ENCODE measurements at regions not wholly inside any gene's neighbourhood (a gene's known extent, or its start where the extent isn't known, plus 50 kb on each side); places are given as distances from the start of the nearest gene placed in this dataset.

GRCh38 chr4:13193662-13194061 lies 290.5 kb downstream of the RAB28 start:
- H3K9me1 ChIP-seq (ENCODE audit: control insufficient read depth, extremely low read depth, insufficient read depth, low read length): no peaks in the 10 kb centered on the region
- FAIRE-seq: no peak
- no peaks in the 10 kb centered on the region for H3K27me3 ChIP-seq (ENCODE audit: control insufficient read depth, extremely low read depth, insufficient read depth, low read length)
- TF ChIP-seq CTCF (optimal IDR thresholded peaks at IDR 0.05 in 1 of 3, IDR thresholded peaks at IDR 0.05 in 1 of 3, conservative IDR thresholded peaks at IDR 0.05 in 1 of 3; ENCODE audit: extremely low read depth in 1 of 3, insufficient read depth in 2 of 3, low read length in 3 of 3) (no peak), EZH2 (IDR thresholded peaks at IDR 0.05; ENCODE audit: low read length) (no peak)
- H3K9ac ChIP-seq (ENCODE audit: control insufficient read depth, extremely low read depth, insufficient read depth, low read length): no peak overlapping the region
- no peak overlapping the region for H3K4me2 ChIP-seq (ENCODE audit: control insufficient read depth, extremely low read depth, insufficient read depth, low read depth, low read length)
- no peaks in the 10 kb centered on the region for H3K9me3 ChIP-seq (ENCODE audit: control insufficient read depth, low read depth, low read length)
- H3K4me3 ChIP-seq (ENCODE audit: control insufficient read depth in 2 of 3, extremely low read depth in 1 of 3, insufficient read depth in 2 of 3, low read depth in 1 of 3, low read length in 3 of 3): no peak overlapping the region
- dilution Hi-C loops (cut with MboI; ENCODE audit: extremely low pct_ligation_motif_present, low sequenced_read_pairs): no loop called here
- no peak overlapping the region for H2AFZ ChIP-seq (ENCODE audit: control insufficient read depth, low read length)
- H3K36me3 ChIP-seq (ENCODE audit: control insufficient read depth in 2 of 2, extremely low read depth in 1 of 2, insufficient read depth in 2 of 2, low read length in 2 of 2): no peaks in the 10 kb centered on the region
- H3K79me2 ChIP-seq (ENCODE audit: control insufficient read depth, insufficient read depth, low read length): no peaks in the 10 kb centered on the region
- H4K20me1 ChIP-seq (ENCODE audit: control insufficient read depth, extremely low read depth, insufficient read depth, low read length): no peaks in the 10 kb centered on the region
- no peaks in the 10 kb centered on the region for H3K4me1 ChIP-seq (ENCODE audit: control insufficient read depth, extremely low read depth, insufficient read depth, low read length)
- DNase-seq (ENCODE audit: low read depth, low spot score): no peak
- no peak overlapping the region for H3K27ac ChIP-seq (ENCODE audit: control insufficient read depth, insufficient read depth, low read length)

- H2AFZ ChIP-seq (ENCODE audit: control insufficient read depth, low read length): no peak overlapping the region
- no peaks in the 10 kb centered on the region for H3K9me1 ChIP-seq (ENCODE audit: control insufficient read depth, extremely low read depth, insufficient read depth, low read length)
- H3K4me2 ChIP-seq (ENCODE audit: control insufficient read depth, extremely low read depth, insufficient read depth, low read depth, low read length): no peak overlapping the region
- no peaks in the 10 kb centered on the region for H3K36me3 ChIP-seq (ENCODE audit: control insufficient read depth in 2 of 2, extremely low read depth in 1 of 2, insufficient read depth in 2 of 2, low read length in 2 of 2)
- H3K4me1 ChIP-seq (ENCODE audit: control insufficient read depth, extremely low read depth, insufficient read depth, low read length): no peaks in the 10 kb centered on the region
- H3K9me3 ChIP-seq (ENCODE audit: control insufficient read depth, low read depth, low read length): no peaks in the 10 kb centered on the region
- FAIRE-seq: no peak
- no peaks in the 10 kb centered on the region for H3K79me2 ChIP-seq (ENCODE audit: control insufficient read depth, insufficient read depth, low read length)
- H3K27me3 ChIP-seq (ENCODE audit: control insufficient read depth, extremely low read depth, insufficient read depth, low read length): no peaks in the 10 kb centered on the region
- dilution Hi-C loops (cut with MboI; ENCODE audit: extremely low pct_ligation_motif_present, low sequenced_read_pairs): no loop called here
- TF ChIP-seq CTCF (optimal IDR thresholded peaks at IDR 0.05 in 1 of 3, IDR thresholded peaks at IDR 0.05 in 1 of 3, conservative IDR thresholded peaks at IDR 0.05 in 1 of 3; ENCODE audit: extremely low read depth in 1 of 3, insufficient read depth in 2 of 3, low read length in 3 of 3): no peak
- no peaks in the 10 kb centered on the region for H4K20me1 ChIP-seq (ENCODE audit: control insufficient read depth, extremely low read depth, insufficient read depth, low read length)
- no peak overlapping the region for H3K27ac ChIP-seq (ENCODE audit: control insufficient read depth, insufficient read depth, low read length)
- no peak for DNase-seq (ENCODE audit: low read depth, low spot score)
- H3K4me3 ChIP-seq (ENCODE audit: control insufficient read depth in 2 of 3, extremely low read depth in 1 of 3, insufficient read depth in 2 of 3, low read depth in 1 of 3, low read length in 3 of 3): no peak overlapping the region
- H3K9ac ChIP-seq (ENCODE audit: control insufficient read depth, extremely low read depth, insufficient read depth, low read length): no peak overlapping the region
Measured at GRCh38 chr4:13190093-13190721, 293.9 kb downstream of the RAB28 start.

Measured in keratinocyte (primary cell).